H1 (cell line): ENCODE measurements at regions not wholly inside any gene's neighbourhood (a gene's known extent, or its start where the extent isn't known, plus 50 kb on each side); places are given as distances from the start of the nearest gene placed in this dataset.
A peak's percentile ranks its signal among the peaks of the same experiment; 100 is the strongest.

Source experiments
- CTCF ChIA-PET: fragments of 300-600 bp; sonication (Branson Sonifier 250); formaldehyde crosslinking; loops from one replicate; lab custom pipeline; 2021; ENCODE audit not compliant: partially characterized antibody; lab: Charles Lee
- POLR2A ChIA-PET: fragments of 300-600 bp; sonication (Branson Sonifier 250); formaldehyde crosslinking; loops from one replicate; lab custom pipeline; 2021; ENCODE audit warnings: inconsistent platforms; ENCODE audit not compliant: partially characterized antibody; lab: Charles Lee
- DNase-seq, 2 experiments: peaks; one replicate each; pipeline versions ENCODE4 v3.0.0 to v3.0.0-alpha.2; 2010 to 2022; ENCODE audit warnings: low spot score in 2 of 2, low read depth in 1 of 2, mixed read lengths in 1 of 2
- FAIRE-seq: peaks from 2 replicates; lab custom pipeline; 2011; peaks lifted over from hg19 to GRCh38; lab: Jason Lieb, UNC
- H2AFZ ChIP-seq: 2 replicates; pipeline ENCODE4 v1.8.1; 2012; ENCODE audit warnings: low read length, inconsistent platforms
- H2AK5ac ChIP-seq: 2 replicates; pipeline ENCODE4 v1.6.1; 2013; ENCODE audit warnings: low read depth, low read length
- H2BK120ac ChIP-seq: replicated peaks from 2 replicates; pipeline ENCODE3; 2013; ENCODE audit warnings: low read depth, low read length, inconsistent platforms
- H2BK12ac ChIP-seq: 2 replicates; pipeline ENCODE4 v1.6.1; 2013; ENCODE audit warnings: low read depth, low read length
- H2BK15ac ChIP-seq: 2 replicates; pipeline ENCODE4 v1.6.1; 2013; ENCODE audit warnings: low read length
- H2BK20ac ChIP-seq: 2 replicates; pipeline ENCODE4 v1.6.1; 2013; ENCODE audit warnings: low read length
- H2BK5ac ChIP-seq: 2 replicates; pipeline ENCODE4 v1.6.1; 2013; ENCODE audit warnings: low read depth, low read length
- H3K14ac ChIP-seq: 2 replicates; pipeline ENCODE4 v1.6.1; 2013; ENCODE audit warnings: inconsistent platforms; ENCODE audit not compliant: insufficient read length
- H3K18ac ChIP-seq: 2 replicates; pipeline ENCODE4 v1.6.1; 2013; ENCODE audit warnings: low read length; ENCODE audit errors: extremely low read depth
- H3K23ac ChIP-seq: 2 replicates; pipeline ENCODE4 v1.6.1; 2013; ENCODE audit warnings: inconsistent platforms; ENCODE audit not compliant: insufficient read length
- H3K23me2 ChIP-seq: 2 replicates; pipeline ENCODE4 v1.6.1; 2013; ENCODE audit warnings: low read depth, low read length
- H3K27ac ChIP-seq: 2 replicates; pipeline ENCODE4 v1.6.1; 2011; ENCODE audit warnings: low read depth, low read length, inconsistent platforms
- H3K27me3 ChIP-seq, 4 experiments: replicated peaks in 1 of 4; 1 replicate in 1 of 4; 2 replicates in 3 of 4; pipeline versions ENCODE4 v1.6.1 to v1.8.1; 2011 to 2013; ENCODE audit warnings: low read length in 3 of 4, mild to moderate bottlenecking in 3 of 4, inconsistent platforms in 2 of 4, mixed read lengths in 2 of 4, moderate library complexity in 1 of 4; ENCODE audit not compliant: control insufficient read depth in 3 of 4, insufficient read depth in 3 of 4; ENCODE audit errors: extremely low read depth in 1 of 4
- H3K36me3 ChIP-seq, 4 experiments: 2 replicates each; pipeline versions ENCODE4 v1.6.1 to v1.8.1; 2011 to 2013; ENCODE audit warnings: mild to moderate bottlenecking in 4 of 4, low read length in 3 of 4, moderate library complexity in 2 of 4, control low read depth in 1 of 4, inconsistent platforms in 1 of 4; ENCODE audit not compliant: insufficient read depth in 4 of 4, control insufficient read depth in 2 of 4
- H3K4ac ChIP-seq: replicated peaks from 2 replicates; pipeline ENCODE3; 2013; ENCODE audit warnings: low read length, low read depth, mixed read lengths, inconsistent platforms; ENCODE audit not compliant: insufficient read length
- H3K4me1 ChIP-seq, 4 experiments: replicated peaks in 1 of 4; 1 replicate in 1 of 4; 2 replicates in 3 of 4; pipeline versions ENCODE4 v1.6.1 to v1.8.1; 2011 to 2013; ENCODE audit warnings: low read length in 3 of 4, inconsistent platforms in 2 of 4, mixed read lengths in 1 of 4; ENCODE audit not compliant: insufficient read depth in 4 of 4, control insufficient read depth in 3 of 4
- H3K4me2 ChIP-seq, 2 experiments: 2 replicates each; pipeline versions ENCODE4 v1.6.1 to v1.8.1; 2011 to 2013; ENCODE audit warnings: low read depth in 2 of 2, low read length in 2 of 2, control low read depth in 1 of 2, inconsistent platforms in 1 of 2, mild to moderate bottlenecking in 1 of 2; ENCODE audit not compliant: insufficient read depth in 1 of 2
- H3K4me3 ChIP-seq, 4 experiments: fragments of 200-600, 300-600 bp in 1 of 4; sonication (generic), shearing (Covaris generic), sonication (Bioruptor Twin) in 1 of 4; 2 replicates each; pipeline versions ENCODE4 v1.5.1 to v1.8.1; 2011 to 2016; ENCODE audit warnings: low read length in 4 of 4, low read depth in 3 of 4, control low read depth in 2 of 4, inconsistent platforms in 2 of 4, mild to moderate bottlenecking in 2 of 4, mixed read lengths in 1 of 4, moderate library complexity in 1 of 4; ENCODE audit not compliant: insufficient read depth in 2 of 4; ENCODE audit errors: extremely low read depth in 1 of 4
- H3K56ac ChIP-seq: replicated peaks from 2 replicates; pipeline ENCODE3; 2013; ENCODE audit warnings: low read depth, mild to moderate bottlenecking, mixed read lengths, low read length, inconsistent platforms; ENCODE audit not compliant: insufficient read length
- H3K79me1 ChIP-seq: 2 replicates; pipeline ENCODE4 v1.6.1; 2013; ENCODE audit warnings: low read depth, low read length, control low read depth
- H3K79me2 ChIP-seq, 2 experiments: 2 replicates each; pipeline versions ENCODE4 v1.6.1 to v1.8.1; 2012 to 2013; ENCODE audit warnings: low read length in 2 of 2, mild to moderate bottlenecking in 2 of 2, inconsistent platforms in 1 of 2; ENCODE audit not compliant: insufficient read depth in 2 of 2, control insufficient read depth in 1 of 2
- H3K9ac ChIP-seq, 4 experiments: replicated peaks in 1 of 4; 1 replicate in 1 of 4; 2 replicates in 3 of 4; pipeline versions ENCODE4 v1.6.1 to v1.8.1; 2011 to 2013; ENCODE audit warnings: low read depth in 3 of 4, low read length in 3 of 4, control low read depth in 2 of 4, mild to moderate bottlenecking in 2 of 4, moderate library complexity in 2 of 4, inconsistent platforms in 1 of 4; ENCODE audit errors: extremely low read depth in 1 of 4
- H3K9me3 ChIP-seq, 2 experiments: 2 replicates each; pipeline versions ENCODE4 v1.6.1 to v1.8.1; 2012 to 2013; ENCODE audit warnings: mild to moderate bottlenecking in 2 of 2, moderate library complexity in 2 of 2, control low read depth in 1 of 2, inconsistent platforms in 1 of 2, low read depth in 1 of 2, low read length in 1 of 2, mixed read lengths in 1 of 2; ENCODE audit not compliant: insufficient read depth in 2 of 2
- H4K20me1 ChIP-seq, 2 experiments: replicated peaks in 1 of 2; 2 replicates each; pipeline versions ENCODE3 to v1.8.1; 2011 to 2013; ENCODE audit warnings: inconsistent platforms in 2 of 2, low read length in 2 of 2, mild to moderate bottlenecking in 1 of 2; ENCODE audit not compliant: insufficient read depth in 2 of 2, control insufficient read depth in 1 of 2
- H4K5ac ChIP-seq: 2 replicates; pipeline ENCODE4 v1.6.1; 2013; ENCODE audit warnings: low read length, low read depth, mixed read lengths, inconsistent platforms; ENCODE audit not compliant: insufficient read length
- H4K8ac ChIP-seq: 2 replicates; pipeline ENCODE4 v1.8.0; 2013; ENCODE audit warnings: mild to moderate bottlenecking, moderate library complexity, low read length, inconsistent platforms; ENCODE audit not compliant: insufficient read depth; ENCODE audit errors: extremely low read depth
- H4K91ac ChIP-seq: replicated peaks from 2 replicates; pipeline ENCODE3; 2013; ENCODE audit warnings: low read length, mixed read lengths, inconsistent platforms; ENCODE audit not compliant: insufficient read length
- JUND ChIP-seq: IDR thresholded peaks from 2 replicates; pipeline ENCODE4 v1.6.1; 2011; ENCODE audit warnings: mild to moderate bottlenecking, improper control_type of control experiment, low read length
- KDM1A ChIP-seq: fragments of 200-600, 300-600 bp; sonication (generic); IDR thresholded peaks from 2 replicates; pipeline ENCODE4 v1.7.1; 2016; ENCODE audit warnings: mild to moderate bottlenecking, low read length, borderline replicate concordance
- RNF2 ChIP-seq: fragments of 200-900, 300-1000 bp; sonication (generic); IDR thresholded peaks from 2 replicates; pipeline ENCODE4 v1.7.1; 2016; ENCODE audit warnings: borderline replicate concordance, low read depth, mild to moderate bottlenecking, antibody characterized with exemption, low read length; ENCODE audit not compliant: poor library complexity, severe bottlenecking; ENCODE audit errors: missing control alignments
- TBP ChIP-seq: IDR thresholded peaks from 2 replicates; pipeline ENCODE4 v1.6.1; 2011; ENCODE audit warnings: low read depth, low read length, improper control_type of control experiment
- WGBS, 2 experiments: shearing (Covaris generic) in 1 of 2; methylation state at CpG; one replicate each; pipeline versions ENCODE4 v1.1.6 to v1.1.7; 2013 to 2015; ENCODE audit warnings: low lambda C conversion rate in 2 of 2, mixed read lengths in 2 of 2, inconsistent platforms in 1 of 2, low coverage in 1 of 2, missing lambda C conversion rate in 1 of 2; ENCODE audit not compliant: insufficient replicate concordance in 2 of 2, insufficient coverage in 1 of 2, insufficient read length in 1 of 2; ENCODE audit errors: extremely low coverage in 1 of 2, missing lambda C conversion rate in 1 of 2; 5-methylcytosine and 5-hydroxymethylcytosine counted together

- no peak overlapping the region for H3K27ac ChIP-seq
- H3K23ac ChIP-seq = no peak overlapping the region
- H2BK12ac ChIP-seq = no peak overlapping the region
- H2BK120ac ChIP-seq = no peak overlapping the region
- DNase-seq = no peak
- no peak for FAIRE-seq
- no peak overlapping the region for H2AK5ac ChIP-seq
- H2BK20ac ChIP-seq = no peak overlapping the region
- no peak overlapping the region for H2BK15ac ChIP-seq
- no peak overlapping the region for H4K91ac ChIP-seq
- H2BK5ac ChIP-seq = no peak overlapping the region
- H3K4me3 ChIP-seq = no peak overlapping the region
- peaks cover 0 to 2% (median 0%) of the 10 kb centered on the region in 4 experiments; a peak in 2 of 7 replicates for H3K27me3 ChIP-seq
- ChIA-PET POLR2A (interaction anchor here (1.0 kb wide), 2 partner anchors 10 to 20 kb away, joined by 3 to 4 read pairs; no protein-coding TSS in a partner anchor), CTCF (interaction anchor here (0.6 to 6.1 kb wide), 13 partner anchors 13 to 208 kb away, joined by 3 to 41 read pairs (median 4); no protein-coding TSS in a partner anchor)
- H4K8ac ChIP-seq = no peak overlapping the region
- no peaks in the 10 kb centered on the region for H3K9me3 ChIP-seq
- no peak overlapping the region for H3K4ac ChIP-seq
- no peak overlapping the region for H2AFZ ChIP-seq
- no peaks in the 10 kb centered on the region for H3K36me3 ChIP-seq
- no peak overlapping the region for H3K14ac ChIP-seq
- no peaks in the 10 kb centered on the region for H3K79me2 ChIP-seq
- no peaks in the 10 kb centered on the region for H4K20me1 ChIP-seq
- WGBS, 2 experiments = 90% methylated on average over 2 of the region's 2 CpGs; no CpG with 5 or more reads in 1 of the 2 experiments
- no peaks in the 10 kb centered on the region for H3K79me1 ChIP-seq
- H3K23me2 ChIP-seq = 0 out of 2 replicates have a peak, but pooled peaks cover 2% of the 10 kb centered on the region
- no peak overlapping the region for H4K5ac ChIP-seq
- no peak overlapping the region for H3K56ac ChIP-seq
- no peak overlapping the region for H3K18ac ChIP-seq
- no peak overlapping the region for H3K4me2 ChIP-seq
- H3K9ac ChIP-seq = no peak overlapping the region
- TF ChIP-seq TBP (no peak), JUND (no peak), KDM1A (0 out of 2 replicates have a peak, but pooled peaks have one; percentile 55), RNF2 (no peak)
- no peaks in the 10 kb centered on the region for H3K4me1 ChIP-seq
These were observed 121.7 kb upstream of the CRHR1 start for GRCh38 chr17:45662432-45662831.
